Activated CD8-positive, alpha-beta memory T cell treated with anti-CD3 and anti-CD28 coated beads for 1 hour (primary cell): ENCODE measurements at regions not wholly inside any gene's neighbourhood (a gene's known extent, or its start where the extent isn't known, plus 50 kb on each side); places are given as distances from the start of the nearest gene placed in this dataset.
"Not testable (repeated sequence)": the region's sequence is repeated elsewhere in the genome, so short reads cannot be mapped to it uniquely, and the experiment has no call there.

ENCODE experiments used
- DNase-seq, 2 donors: peaks; one replicate each; pipeline ENCODE4 v3.0.0-alpha.2; 2020; ENCODE audit warnings: low read depth in 1 of 2; ENCODE audit errors: extremely low read depth in 1 of 2

DNA sequence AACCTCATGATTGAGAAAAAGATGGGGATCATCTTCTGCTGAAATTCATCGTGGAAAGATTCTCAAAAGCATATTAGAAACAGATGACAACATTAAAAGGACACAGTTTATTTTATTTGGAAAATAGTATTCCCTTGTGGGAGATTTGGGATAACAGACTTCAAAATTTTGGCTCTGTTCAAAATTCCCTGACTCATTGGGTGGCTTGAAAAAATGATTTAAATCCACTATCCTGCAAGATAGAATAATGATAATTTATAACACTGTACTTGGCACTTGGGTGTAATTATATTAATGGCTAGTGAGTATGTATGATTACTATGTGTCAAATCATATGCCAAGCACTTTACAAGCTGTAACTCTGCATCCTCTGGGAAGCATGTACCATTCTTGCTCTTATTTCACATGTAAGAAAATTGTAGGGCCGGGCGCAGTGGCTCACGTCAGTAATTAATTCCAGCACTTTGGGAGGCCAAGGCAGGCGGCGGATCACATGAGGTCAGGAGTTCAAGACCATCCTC lies 128.8 kb downstream of the LMNTD1 start:
- no peak for DNase-seq

DNA sequence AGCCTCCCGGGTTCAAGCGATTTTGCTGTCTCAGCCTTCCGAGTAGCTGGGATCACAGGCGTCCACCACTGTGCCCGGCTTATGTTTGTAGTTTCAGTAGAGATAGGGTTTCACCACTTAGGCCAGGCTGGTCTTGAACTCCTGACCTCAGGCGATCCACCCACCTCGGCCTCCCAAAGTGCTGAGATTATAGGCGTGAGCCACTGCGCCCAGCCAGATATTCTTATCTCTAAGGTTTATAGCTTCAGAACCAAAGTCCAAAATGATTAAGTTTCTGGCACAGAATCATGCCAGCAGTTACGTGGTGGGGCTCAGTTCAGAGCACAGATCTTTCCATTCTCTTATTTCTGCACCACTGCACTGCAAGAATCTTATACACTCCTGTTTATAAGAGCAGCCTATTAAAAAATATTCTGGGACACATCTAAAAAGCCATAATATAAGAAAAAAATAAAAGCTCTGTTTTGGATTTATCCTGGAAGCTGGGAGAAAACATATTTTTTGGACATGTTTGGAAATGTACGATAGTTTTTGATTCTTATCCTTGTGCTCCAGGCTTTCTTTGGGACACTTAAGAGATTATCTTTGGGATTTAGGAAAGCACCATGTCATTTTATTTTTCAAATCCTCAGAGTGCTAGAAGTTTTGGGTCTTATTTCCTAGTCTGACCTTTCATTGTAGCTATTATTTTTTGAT lies 129.6 kb downstream of the LMNTD1 start:
- DNase-seq, result no peak

DNA sequence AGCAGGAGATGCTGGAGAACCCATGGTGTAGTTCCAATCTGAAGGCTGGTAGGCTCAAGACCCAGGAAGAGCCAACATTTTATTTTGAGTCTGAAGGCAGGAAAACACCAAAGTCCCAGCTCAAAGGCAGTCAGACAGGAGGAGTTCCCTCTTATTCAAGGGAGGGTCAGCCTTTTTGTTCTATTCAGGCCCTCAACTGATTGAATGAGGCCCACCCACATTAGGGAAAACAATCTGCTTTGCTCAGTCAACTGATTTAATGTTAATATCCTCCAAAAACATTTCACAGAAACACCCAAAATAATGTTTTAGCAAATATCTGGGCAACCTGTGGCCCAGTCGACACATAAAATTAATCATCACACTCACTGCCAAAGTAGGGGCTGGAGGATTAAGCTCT lies 130.8 kb downstream of the LMNTD1 start:
- DNase-seq, result no peak

DNA sequence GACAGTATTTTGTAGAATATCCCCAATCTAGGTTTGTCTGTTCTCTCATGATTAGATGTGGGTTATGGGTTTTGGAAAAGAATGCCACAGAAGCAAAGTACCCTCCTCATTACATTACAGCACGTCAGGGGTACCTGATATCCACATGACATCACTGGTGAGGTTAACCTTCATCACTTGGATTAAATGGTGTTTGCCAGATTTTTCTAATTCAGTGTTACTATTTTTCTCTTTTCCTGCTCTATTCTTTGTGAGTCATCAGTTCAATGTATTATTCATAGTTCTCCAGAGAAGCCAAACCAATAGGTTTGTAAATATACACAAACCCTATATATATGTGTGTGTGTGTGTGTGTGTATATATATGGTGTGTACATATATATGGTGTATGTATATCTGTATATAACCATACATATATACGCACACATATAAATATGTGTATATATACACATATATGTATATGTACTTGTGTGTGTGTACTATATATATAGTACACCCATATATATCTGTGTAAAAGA lies 131.4 kb downstream of the LMNTD1 start:
- no peak for DNase-seq

DNA sequence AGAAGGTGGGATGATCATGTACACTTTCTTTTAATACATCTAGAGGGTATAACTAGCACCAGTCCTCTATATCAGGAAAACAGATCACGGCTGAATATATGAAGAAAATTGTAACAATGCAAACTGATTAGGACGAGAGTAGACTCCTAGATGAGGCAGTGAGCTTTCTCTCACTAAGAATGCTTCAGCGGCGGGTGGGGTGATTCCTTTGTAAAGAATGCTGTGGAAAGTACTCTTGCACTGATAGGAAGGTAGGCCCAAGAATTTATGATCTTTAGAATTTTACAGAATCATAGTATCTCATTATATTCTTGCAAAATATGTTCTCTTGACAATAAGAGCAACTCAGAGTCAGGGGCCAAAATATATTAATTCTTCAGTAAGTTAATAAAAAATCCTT lies 133.0 kb downstream of the LMNTD1 start:
- no peak for DNase-seq

DNA sequence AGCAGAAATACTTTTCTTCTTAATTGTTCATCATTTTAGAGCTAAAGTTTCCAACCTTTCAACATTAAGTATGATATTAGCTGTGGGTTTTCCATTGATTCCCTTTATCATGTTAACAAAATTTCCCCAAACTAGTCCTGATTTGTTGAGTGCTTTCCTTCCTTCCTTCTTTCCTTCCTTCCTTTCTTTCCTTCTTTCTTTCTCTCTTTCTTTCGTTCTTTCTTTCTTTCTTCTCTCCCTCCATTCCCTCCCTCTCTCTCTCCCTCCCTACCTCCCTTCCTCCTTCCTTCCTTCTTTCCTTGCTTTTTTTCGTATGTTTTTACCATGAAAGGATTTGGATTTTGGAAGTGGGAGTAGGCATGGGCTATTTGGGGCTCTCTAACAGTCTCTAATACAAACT lies 133.5 kb downstream of the LMNTD1 start:
- DNase-seq, result no peak

DNA sequence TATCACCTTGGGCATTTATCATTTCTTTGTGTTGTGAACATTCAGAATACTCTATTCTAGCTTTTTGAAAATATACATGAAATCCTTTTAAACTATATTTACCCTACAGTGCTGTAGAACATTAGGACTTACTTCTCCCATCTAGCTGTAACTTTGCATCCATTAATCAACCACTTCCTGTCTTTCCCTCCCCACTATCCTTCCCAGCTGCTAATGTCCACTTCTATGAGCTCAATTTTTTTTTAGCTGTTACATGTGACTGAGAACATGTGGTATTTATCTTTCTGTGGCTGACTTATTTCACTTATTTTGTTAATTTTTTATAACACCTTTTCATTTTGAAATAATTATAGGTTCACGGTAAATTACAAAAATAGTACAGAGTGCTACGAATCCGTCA lies 136.0 kb downstream of the LMNTD1 start:
- DNase-seq, result no peak

DNA sequence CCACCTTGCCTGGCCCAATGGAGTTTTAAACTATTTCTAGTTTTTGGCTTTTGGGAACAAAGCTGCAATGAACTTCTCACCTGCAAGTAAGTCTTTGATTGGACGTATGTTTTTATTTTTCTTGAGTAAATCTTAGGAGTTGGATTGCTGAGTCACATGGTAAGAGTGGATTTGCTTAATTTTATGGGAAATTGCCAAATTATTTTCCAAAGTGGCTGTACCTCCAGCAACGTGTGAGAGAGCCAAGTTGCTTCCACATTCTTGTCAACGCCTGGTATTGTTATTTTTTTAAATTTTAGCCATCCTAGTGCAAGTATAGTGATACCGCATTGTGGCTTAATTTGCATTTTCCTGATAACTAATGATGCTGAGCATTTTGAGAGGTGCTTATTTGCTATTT lies 136.6 kb downstream of the LMNTD1 start:
- DNase-seq, result no peak

DNA sequence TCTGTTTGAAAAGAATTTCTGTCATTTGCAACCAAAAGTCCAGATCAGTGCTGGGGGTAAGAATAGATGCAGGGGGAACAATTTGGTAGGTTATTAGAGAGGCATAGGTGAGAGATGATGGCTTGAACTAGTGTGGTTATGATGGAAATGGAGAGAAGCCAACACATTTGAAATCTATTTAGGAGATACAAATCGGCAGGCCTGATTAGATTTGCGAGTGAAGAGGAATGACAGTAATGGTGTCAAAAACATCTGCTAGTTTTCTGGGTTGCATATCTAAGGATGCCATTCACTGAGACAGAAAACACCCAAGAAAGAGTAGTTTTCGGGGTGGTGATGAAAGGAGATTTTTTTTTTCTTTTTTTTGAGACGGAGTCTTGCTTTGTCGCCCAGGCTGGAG lies 138.1 kb downstream of the LMNTD1 start:
- no peak for DNase-seq

DNA sequence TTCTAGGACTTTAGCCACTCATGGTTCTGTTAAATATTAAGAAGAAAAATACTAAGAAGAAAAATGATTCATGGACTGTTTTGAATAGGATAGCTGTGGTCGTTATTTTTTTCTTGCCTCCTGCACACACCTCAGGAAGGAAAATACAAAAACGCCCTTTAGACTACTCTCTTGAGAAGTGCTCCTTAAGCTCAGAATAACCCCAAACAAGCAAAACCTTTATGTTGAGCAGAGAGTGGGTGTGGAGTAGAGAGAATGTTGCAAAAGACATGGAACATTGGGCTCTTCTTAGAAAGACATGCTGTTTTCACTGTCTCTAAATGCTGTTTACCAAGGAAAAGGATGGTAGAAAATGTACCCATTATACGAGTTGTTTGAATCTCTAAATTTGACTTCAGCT lies 140.3 kb downstream of the LMNTD1 start:
- no peak for DNase-seq

DNA sequence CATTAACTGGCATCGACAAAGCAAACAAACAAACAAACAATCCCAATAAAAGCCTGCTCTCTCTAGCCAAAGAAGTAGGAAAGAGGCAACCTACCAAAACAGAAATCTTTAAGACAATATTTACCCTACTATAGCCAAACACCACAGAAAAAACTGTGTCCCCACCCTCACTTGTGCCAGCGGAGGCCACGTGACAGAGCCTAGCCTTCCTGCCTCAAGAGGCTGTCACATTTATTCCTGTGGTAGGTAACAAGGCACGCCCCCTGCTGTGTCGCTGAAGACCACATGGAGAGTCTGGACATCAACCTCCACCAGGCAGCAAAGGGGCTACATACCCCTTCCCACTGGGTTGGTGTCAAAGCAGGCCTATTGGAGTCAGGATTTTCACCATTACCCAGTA lies 148.1 kb downstream of the LMNTD1 start:
- DNase-seq, result no peak

DNA sequence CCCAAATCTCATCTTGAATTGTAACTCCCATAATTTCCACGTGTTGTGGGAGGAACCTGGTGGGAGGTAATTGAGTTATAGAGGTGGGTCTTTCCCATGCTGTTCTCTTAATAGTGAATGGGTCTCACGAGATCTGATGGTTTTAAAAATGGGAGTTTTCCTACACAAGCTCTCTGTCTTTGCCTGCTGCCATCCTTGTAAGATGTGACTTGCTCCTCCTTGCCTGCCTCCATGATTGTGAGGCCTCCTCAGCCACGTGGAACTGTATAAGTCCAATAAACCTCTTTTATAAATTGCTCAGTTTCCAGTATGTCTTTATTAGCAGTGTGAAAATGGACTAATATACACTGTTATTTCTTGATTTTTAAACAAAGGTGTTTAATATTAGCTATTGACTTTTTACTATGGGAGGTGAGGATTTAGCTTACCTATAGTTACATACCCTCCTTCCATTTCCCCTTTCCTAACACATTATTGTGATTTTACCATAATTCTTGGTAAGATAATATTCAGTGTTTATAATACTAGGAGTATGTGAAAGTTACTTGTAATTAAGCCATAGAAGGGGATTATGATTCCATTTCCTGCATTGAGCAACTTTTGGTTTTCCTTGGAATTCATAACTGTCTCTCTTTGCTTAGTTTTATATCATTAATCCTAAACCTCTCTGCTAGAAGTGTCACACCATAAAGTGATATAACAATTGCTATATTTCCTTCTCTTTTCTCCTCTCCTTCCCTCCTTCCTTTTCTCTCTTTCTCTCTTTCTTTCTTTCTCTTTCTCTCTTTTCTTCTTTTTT lies 151.0 kb upstream of the KRAS start:
- no peak for DNase-seq

DNA sequence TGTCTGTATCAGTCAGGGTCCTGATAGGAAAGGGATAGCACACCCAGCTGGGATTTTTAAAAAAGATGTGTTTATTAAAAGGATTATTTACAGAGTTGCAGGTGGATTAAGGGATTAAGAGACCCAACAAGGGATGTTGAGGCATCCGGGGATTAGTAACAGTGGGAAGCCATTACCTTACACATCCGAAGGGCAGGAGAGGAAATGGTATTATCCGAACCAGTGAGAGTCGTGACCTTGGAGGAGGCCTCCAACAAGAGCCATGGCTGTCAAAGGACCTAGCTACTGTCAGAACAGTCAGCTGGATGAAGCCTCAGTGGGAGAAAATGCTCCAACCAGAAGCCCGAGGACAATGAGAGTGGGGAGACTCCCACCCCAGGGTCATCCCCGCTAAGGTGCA lies 146.3 kb upstream of the KRAS start:
- no peak for DNase-seq

DNA sequence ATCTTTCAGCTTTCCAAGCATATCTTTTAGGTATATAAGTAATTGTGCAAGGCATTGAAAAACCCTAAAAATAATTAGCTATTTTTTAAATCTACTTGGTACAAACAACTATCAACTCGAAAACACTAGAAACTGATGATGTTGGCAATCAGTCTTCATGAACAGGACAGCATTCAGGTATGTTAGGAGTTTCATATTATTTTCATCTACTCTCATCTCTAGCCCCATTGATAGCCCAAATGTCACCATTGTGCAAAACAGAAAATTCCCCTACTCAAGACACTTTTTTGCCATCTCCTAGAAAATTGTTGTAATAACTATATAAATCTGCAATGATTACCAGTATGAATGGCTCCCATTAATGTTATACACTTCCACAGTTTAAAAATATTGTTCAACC lies 144.5 kb upstream of the KRAS start:
- DNase-seq, result no peak

DNA sequence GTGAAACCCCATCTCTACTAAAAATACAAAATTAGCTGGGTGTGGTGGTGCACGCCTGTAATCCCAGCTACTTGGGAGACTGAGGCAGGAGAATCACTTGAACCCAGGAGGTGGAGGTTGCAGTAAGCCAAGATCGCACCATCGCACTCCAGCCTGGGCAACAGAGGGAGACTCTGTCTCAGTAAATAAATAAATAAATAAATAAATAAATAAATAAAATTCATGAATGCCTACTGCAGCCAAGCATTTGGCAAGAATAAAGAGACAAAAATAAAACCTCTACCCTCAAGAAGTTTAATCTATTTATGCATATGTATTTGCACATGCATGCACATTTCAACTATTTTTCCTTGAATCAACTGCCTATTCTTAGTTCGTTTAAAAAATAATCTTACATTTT lies 144.0 kb upstream of the KRAS start:
- not testable (repeated sequence) for DNase-seq

DNA sequence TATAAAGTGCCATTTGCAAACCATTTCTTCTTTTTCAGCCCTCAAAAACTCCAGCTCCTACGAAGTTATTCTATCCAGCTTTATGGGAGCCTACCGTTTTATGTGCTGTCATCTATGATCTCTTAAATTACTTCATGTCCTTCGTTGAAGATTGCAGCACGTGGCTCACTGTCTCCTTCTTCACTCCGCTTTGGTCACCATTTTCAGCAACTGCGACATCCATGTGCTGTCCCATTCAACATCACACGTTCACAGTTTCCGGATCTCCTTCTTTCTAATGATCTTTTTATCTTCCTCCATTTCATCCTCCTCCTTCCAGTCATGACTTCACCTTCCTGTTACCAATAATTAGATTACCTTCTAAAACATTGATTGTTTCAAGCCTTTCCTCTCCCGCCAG lies 143.3 kb upstream of the KRAS start:
- DNase-seq, result no peak

DNA sequence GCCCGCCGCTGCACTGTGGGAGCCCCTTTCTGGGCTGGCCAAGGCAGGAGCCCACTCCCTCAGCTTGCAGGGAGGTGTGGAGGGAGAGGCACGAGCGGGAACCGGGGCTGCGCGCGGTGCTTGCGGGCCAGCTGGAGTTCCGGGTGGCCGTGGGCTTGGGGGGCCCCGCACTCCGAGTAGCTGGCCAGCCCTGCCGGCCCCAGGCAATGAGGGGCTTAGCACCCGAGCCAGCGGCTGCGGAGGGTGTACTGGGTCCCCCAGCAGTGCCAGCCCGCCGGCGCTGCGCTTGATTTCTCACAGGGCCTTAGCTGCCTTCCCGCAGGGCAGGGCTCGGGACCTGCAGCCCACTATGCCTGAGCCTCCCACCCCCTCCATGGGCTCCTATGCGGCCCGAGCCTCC lies 140.6 kb upstream of the KRAS start:
- DNase-seq, result not testable (repeated sequence)

DNA sequence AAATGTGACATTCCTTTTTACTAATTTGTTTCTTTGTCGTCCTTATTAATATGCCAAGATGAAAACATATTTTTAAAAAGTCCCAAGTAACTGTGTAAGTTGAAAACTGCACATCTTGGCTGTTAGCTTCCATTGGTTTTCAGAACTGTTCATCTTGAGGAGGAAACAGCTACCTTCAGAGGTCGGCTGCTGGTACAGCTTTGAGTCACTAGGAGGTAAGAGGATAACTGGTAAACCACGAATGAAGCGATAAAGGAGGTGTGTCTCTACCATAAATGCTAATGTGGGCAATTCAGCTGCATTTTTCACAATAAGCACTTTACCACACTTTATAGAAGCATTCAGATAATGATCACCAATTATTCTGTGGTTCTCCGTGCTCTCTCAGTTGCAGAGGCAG lies 137.5 kb upstream of the KRAS start:
- no peak for DNase-seq

DNA sequence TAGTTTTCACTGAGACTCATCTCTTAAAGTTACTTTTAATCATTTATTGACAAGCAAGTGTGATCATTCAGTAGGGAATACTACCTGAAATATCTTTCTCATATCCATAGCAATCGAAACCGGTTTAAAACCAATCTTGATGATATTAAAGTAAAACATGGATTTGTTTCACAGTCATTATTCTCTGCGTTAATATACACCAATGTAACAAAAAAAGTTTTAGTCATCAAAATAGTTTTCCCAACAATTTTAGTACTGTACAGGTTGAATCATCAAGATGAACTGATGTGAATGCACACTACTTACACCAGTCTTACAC lies 137.0 kb upstream of the KRAS start:
- no peak for DNase-seq

DNA sequence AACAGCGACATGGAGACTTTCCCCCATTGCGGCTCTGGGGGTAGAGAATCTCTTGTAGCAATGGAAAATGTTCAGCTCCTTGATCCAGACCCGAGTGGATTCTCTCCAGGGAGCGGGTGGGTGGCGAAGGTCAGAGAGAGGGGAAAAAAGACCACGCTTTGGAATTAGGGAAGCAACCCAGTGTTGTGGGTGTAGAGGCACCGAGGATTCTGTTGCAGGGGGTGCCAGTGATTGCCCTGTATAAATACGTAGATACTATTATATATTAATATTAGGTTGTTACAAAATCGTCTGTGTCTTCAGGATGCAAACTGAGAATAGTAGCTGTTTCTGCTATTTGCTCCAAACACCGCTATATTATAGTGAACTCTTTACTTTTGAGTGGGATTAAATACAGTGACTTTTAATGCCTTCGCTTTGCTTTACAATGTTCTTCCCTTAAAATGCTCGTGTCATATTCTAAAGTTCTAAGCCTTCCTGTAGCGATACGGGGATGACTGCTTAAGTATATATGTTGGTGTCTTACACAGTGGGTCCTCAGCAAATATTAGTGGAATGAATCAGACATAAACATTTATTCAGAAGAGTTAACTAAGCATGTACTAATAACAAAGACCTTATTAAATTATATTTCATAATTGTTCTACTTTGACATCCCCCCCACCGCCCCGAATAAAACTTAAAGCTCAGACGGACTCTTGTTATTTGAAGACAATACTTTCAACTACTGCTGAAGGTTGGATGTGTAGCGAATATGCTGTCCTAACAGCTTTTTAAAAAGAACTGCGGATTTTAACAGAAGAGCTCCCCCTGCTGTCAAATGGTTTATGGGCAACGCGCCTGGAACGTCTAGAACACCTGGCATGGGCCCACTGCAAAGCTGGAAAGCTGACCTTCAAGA lies 136.4 kb upstream of the KRAS start:
- peak; percentile 49 to 58 for DNase-seq

DNA sequence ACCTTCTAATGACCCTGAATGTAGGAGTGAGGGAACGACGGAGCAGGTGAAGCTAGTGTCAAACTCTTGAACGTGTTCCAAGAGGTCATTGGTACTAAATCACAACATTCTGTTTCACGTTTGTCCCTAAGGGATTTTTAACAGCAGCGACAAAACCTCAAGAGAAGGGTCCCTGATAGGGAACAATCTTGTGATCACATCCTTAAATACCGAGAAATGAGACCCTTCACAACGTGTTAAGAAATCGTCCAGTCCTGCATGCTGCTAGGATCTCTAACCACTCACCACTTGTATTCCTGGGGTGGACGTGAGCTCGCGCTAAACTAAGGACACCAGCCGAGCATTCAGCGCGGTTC lies 134.1 kb upstream of the KRAS start:
- no peak for DNase-seq
